GM23248 (cell line): ENCODE measurements at regions not wholly inside any gene's neighbourhood (a gene's known extent, or its start where the extent isn't known, plus 50 kb on each side); places are given as distances from the start of the nearest gene placed in this dataset.

ENCODE experiments used
- EZH2 ChIP-seq: fragments of 200-600 bp; sonication (generic); IDR thresholded peaks from 2 replicates; pipeline ENCODE4 v1.6.1; 2018; ENCODE audit warnings: antibody characterized with exemption, mild to moderate bottlenecking; ENCODE audit not compliant: insufficient read depth, poor library complexity, severe bottlenecking
- EZH2phosphoT487 ChIP-seq: fragments of 200-600 bp; sonication (generic); IDR thresholded peaks from 2 replicates; pipeline ENCODE4 v1.6.1; 2018; ENCODE audit warnings: antibody characterized with exemption, moderate library complexity, mild to moderate bottlenecking, low read depth; ENCODE audit not compliant: insufficient read depth

- TF ChIP-seq EZH2 (no peak), EZH2phosphoT487 (no peak)
Observed at GRCh38 chr13:79805317-79805716, 324.4 kb downstream of the NDFIP2 start.
